Activated naive CD4-positive, alpha-beta T cell treated with anti-CD3 and anti-CD28 coated beads, Interleukin-2, amount 50 U/mL, for 24 hours (primary cell): ENCODE measurements at regions not wholly inside any gene's neighbourhood (a gene's known extent, or its start where the extent isn't known, plus 50 kb on each side); places are given as distances from the start of the nearest gene placed in this dataset.

Experiments used
- H3K27ac Mint-ChIP-seq: one replicate; pipeline ENCODE4 v1.8.0; 2021; ENCODE audit warnings: mild to moderate bottlenecking, mixed read lengths
- H3K27me3 Mint-ChIP-seq: one replicate; pipeline ENCODE4 v1.8.0; 2021; ENCODE audit warnings: mixed read lengths
- H3K36me3 Mint-ChIP-seq: one replicate; pipeline ENCODE4 v1.8.0; 2021; ENCODE audit warnings: mixed read lengths
- H3K4me1 Mint-ChIP-seq: one replicate; pipeline ENCODE4 v1.8.0; 2021; ENCODE audit warnings: mixed read lengths
- H3K4me3 Mint-ChIP-seq: one replicate; pipeline ENCODE4 v1.8.0; 2021; ENCODE audit warnings: mild to moderate bottlenecking, mixed read lengths
- H3K9me3 Mint-ChIP-seq: one replicate; pipeline ENCODE4 v1.8.0; 2021; ENCODE audit warnings: mixed read lengths

- Mint-ChIP-seq H3K4me1 (peaks cover 91% of the 10 kb centered on the region), H3K4me3 (peak overlapping the region; percentile 80), H3K36me3 (no peaks in the 10 kb centered on the region)
These were observed 187.3 kb upstream of the LEF1 start for GRCh38 chr4:108355902-108356535.

GRCh38 chr4:108355186-108355901 is 186.6 kb upstream of the LEF1 start:
- peak overlapping the region; percentile 94 for H3K27ac Mint-ChIP-seq
- H3K4me3 Mint-ChIP-seq: peak overlapping the region; percentile 80
- no peaks in the 10 kb centered on the region for H3K9me3 Mint-ChIP-seq
- H3K36me3 Mint-ChIP-seq: no peaks in the 10 kb centered on the region
- H3K4me1 Mint-ChIP-seq: peaks cover 84% of the 10 kb centered on the region
- no peaks in the 10 kb centered on the region for H3K27me3 Mint-ChIP-seq

More at GRCh38 chr4:108355902-108356535, 187.3 kb upstream of the LEF1 start:
- peak overlapping the region; percentile 94 for H3K27ac Mint-ChIP-seq
- H3K27me3 Mint-ChIP-seq: no peaks in the 10 kb centered on the region
- H3K9me3 Mint-ChIP-seq: no peaks in the 10 kb centered on the region

DNA sequence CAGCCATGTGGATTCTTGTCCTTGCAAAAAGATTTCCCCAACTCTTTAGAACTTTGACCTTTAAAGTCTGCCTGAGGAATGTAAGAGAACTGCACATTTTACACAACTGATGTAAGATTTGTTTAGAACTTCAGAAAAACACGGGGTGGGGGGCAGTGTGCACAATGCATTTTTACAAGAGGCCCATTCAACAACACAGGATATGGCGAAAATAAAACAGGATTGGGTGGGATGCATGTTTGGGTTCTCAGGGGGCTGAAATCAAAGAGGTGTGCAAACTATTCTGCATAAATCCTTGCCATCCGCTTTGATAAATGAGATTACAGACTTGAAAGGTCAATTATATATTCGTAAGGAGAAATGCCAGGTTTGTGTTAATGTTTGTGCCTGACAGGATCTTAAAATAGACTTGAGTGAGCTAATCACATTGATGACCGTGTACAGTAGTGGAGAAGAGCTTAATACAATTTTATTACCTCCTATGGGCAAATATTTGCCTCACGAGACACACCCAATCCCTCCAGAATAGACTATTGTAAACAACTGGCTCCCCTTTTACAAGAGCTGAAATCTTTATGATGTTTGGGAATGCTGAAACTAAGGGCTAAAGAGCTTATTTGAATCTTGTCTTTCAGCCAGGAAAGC is 184.1 kb upstream of the LEF1 start:
- Mint-ChIP-seq H3K4me1 (peaks cover 64% of the 10 kb centered on the region), H3K9me3 (no peaks in the 10 kb centered on the region), H3K27ac (no peak overlapping the region), H3K36me3 (no peaks in the 10 kb centered on the region), H3K27me3 (no peaks in the 10 kb centered on the region), H3K4me3 (no peak overlapping the region)

DNA sequence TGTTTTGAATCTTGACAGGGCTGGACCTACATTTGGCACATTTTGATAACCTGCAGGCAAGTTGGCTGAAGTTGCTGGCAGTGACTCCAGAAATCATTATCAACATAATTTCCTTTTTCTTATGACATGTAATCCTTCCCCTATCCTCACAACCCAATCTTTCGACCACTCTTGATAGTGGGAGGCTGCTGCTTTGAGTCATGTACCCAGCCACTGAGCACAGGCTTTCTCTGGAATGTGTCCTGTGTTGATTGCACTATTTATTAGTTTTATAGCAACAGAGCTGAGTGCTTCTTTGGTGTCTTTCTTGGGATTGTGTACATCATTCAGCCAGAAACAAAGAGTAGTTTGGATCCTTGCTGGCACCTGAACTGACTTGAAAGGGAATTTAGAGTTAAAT is 183.1 kb upstream of the LEF1 start:
- Mint-ChIP-seq H3K4me3 (no peak overlapping the region), H3K4me1 (peaks cover 59% of the 10 kb centered on the region), H3K27me3 (no peaks in the 10 kb centered on the region), H3K9me3 (no peaks in the 10 kb centered on the region), H3K36me3 (no peaks in the 10 kb centered on the region), H3K27ac (no peak overlapping the region)

DNA sequence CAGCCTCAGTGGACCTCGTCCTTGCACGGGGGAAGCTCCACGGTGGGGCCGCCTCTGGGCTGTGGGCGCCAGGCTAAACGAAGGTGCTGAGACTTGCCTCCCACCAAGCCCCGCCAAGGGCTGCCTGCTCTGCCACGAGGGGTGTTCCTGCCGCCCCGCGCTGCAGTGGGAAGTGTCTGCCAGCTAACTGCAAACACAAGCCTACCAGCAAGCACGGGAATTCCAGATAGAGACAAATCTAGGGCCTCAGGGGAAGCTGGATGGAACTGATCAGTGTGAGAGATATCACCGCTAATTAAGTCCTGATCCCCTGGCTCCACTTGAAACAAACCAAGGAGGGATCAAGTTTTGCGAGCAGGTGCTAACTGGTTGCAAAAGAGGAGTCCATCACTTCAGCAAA is 181.6 kb upstream of the LEF1 start:
- Mint-ChIP-seq H3K9me3 (no peaks in the 10 kb centered on the region), H3K27ac (no peak overlapping the region), H3K4me1 (peaks cover 58% of the 10 kb centered on the region), H3K27me3 (no peaks in the 10 kb centered on the region), H3K4me3 (no peak overlapping the region), H3K36me3 (no peaks in the 10 kb centered on the region)

- no peaks in the 10 kb centered on the region for H3K27me3 Mint-ChIP-seq
- H3K4me3 Mint-ChIP-seq: no peak overlapping the region
- no peak overlapping the region for H3K27ac Mint-ChIP-seq
- H3K36me3 Mint-ChIP-seq: no peaks in the 10 kb centered on the region
- H3K4me1 Mint-ChIP-seq: peaks cover 53% of the 10 kb centered on the region
- H3K9me3 Mint-ChIP-seq: no peaks in the 10 kb centered on the region
These were observed 178.1 kb upstream of the LEF1 start for GRCh38 chr4:108346818-108347210.

GRCh38 chr4:108345862-108346817 is 177.4 kb upstream of the LEF1 start:
- Mint-ChIP-seq H3K4me1 (peaks cover 57% of the 10 kb centered on the region), H3K4me3 (no peak overlapping the region), H3K27ac (peak overlapping the region; percentile 10), H3K9me3 (no peaks in the 10 kb centered on the region), H3K27me3 (no peaks in the 10 kb centered on the region), H3K36me3 (no peaks in the 10 kb centered on the region)

- peak overlapping the region; percentile 56 for H3K27ac Mint-ChIP-seq
These were observed 173.7 kb upstream of the LEF1 start for GRCh38 chr4:108342325-108342970.

GRCh38 chr4:108337923-108338322 is 169.2 kb upstream of the LEF1 start:
- Mint-ChIP-seq H3K36me3 (no peaks in the 10 kb centered on the region), H3K27me3 (no peaks in the 10 kb centered on the region), H3K4me3 (no peak overlapping the region)

More at GRCh38 chr4:108342325-108342970, 173.7 kb upstream of the LEF1 start:
- H3K27me3 Mint-ChIP-seq: no peaks in the 10 kb centered on the region
- H3K4me1 Mint-ChIP-seq: peaks cover 55% of the 10 kb centered on the region
- H3K4me3 Mint-ChIP-seq: peak overlapping the region; percentile 51
- H3K9me3 Mint-ChIP-seq: no peaks in the 10 kb centered on the region
- no peaks in the 10 kb centered on the region for H3K36me3 Mint-ChIP-seq

GRCh38 chr4:108336076-108336475 is 167.3 kb upstream of the LEF1 start:
- Mint-ChIP-seq H3K27ac (no peak overlapping the region), H3K36me3 (no peaks in the 10 kb centered on the region), H3K9me3 (no peaks in the 10 kb centered on the region), H3K4me1 (peaks cover 4% of the 10 kb centered on the region), H3K27me3 (no peaks in the 10 kb centered on the region), H3K4me3 (no peak overlapping the region)

More at GRCh38 chr4:108337923-108338322, 169.2 kb upstream of the LEF1 start:
- Mint-ChIP-seq H3K27ac (no peak overlapping the region), H3K9me3 (no peaks in the 10 kb centered on the region), H3K4me1 (peaks cover 20% of the 10 kb centered on the region)

- H3K27me3 Mint-ChIP-seq: no peaks in the 10 kb centered on the region
- H3K9me3 Mint-ChIP-seq: no peaks in the 10 kb centered on the region
- H3K4me1 Mint-ChIP-seq: peaks cover 7% of the 10 kb centered on the region
- H3K27ac Mint-ChIP-seq: no peak overlapping the region
- H3K4me3 Mint-ChIP-seq: no peak overlapping the region
- H3K36me3 Mint-ChIP-seq: no peaks in the 10 kb centered on the region
These were observed 166.3 kb upstream of the LEF1 start for GRCh38 chr4:108335081-108335480.

GRCh38 chr4:108334031-108334430 is 165.3 kb upstream of the LEF1 start:
- H3K4me3 Mint-ChIP-seq: no peak overlapping the region
- H3K4me1 Mint-ChIP-seq: peaks cover 13% of the 10 kb centered on the region
- no peak overlapping the region for H3K27ac Mint-ChIP-seq
- no peaks in the 10 kb centered on the region for H3K27me3 Mint-ChIP-seq
- H3K9me3 Mint-ChIP-seq: no peaks in the 10 kb centered on the region
- no peaks in the 10 kb centered on the region for H3K36me3 Mint-ChIP-seq

DNA sequence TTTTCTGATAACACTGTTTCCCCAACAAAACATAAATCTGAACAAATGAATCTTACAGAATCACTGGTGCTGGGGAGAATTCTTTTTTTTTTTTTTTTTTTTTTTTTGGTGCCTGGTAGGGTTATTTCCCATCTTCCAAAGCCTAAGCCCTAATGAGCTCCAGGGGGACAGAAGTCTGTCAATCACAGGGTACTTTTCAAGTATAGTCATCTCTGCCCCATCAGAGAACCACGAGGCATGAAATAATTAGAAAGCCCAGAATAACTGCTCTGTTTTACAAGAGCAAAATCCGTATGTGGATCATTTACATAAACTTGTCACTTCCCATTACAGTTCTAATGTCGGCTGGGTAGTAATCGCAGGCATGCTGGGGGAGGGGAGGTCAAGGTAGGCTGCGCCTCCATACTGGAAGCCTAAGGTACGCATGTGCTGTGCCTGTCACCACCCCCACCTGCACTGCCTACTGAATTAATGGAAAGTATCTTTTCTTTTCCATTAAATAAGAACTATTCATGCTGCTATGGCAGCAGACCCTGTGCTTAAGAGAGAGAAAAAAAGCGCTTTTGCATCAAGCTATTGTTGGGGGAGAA is 164.7 kb upstream of the LEF1 start:
- H3K4me1 Mint-ChIP-seq: peaks cover 18% of the 10 kb centered on the region
- H3K27me3 Mint-ChIP-seq: no peaks in the 10 kb centered on the region
- H3K4me3 Mint-ChIP-seq: no peak overlapping the region
- no peaks in the 10 kb centered on the region for H3K9me3 Mint-ChIP-seq
- H3K36me3 Mint-ChIP-seq: no peaks in the 10 kb centered on the region
- H3K27ac Mint-ChIP-seq: no peak overlapping the region

- no peaks in the 10 kb centered on the region for H3K9me3 Mint-ChIP-seq
- H3K4me3 Mint-ChIP-seq: no peak overlapping the region
- H3K27me3 Mint-ChIP-seq: no peaks in the 10 kb centered on the region
- peaks cover 32% of the 10 kb centered on the region for H3K4me1 Mint-ChIP-seq
- no peaks in the 10 kb centered on the region for H3K36me3 Mint-ChIP-seq
- no peak overlapping the region for H3K27ac Mint-ChIP-seq
These were observed 163.3 kb upstream of the LEF1 start for GRCh38 chr4:108331905-108332632.
